Endothelial cell (in vitro differentiated cells): ENCODE measurements at regions not wholly inside any gene's neighbourhood (a gene's known extent, or its start where the extent isn't known, plus 50 kb on each side); places are given as distances from the start of the nearest gene placed in this dataset.

Source experiments
- DNase-seq: peaks from one replicate; pipeline ENCODE4 v3.0.0; 2021; ENCODE audit warnings: low spot score
- H3K27ac Mint-ChIP-seq: one replicate; pipeline ENCODE4 v1.8.0; 2021; ENCODE audit warnings: mixed read lengths, inconsistent platforms; ENCODE audit not compliant: unreplicated experiment
- H3K27me3 Mint-ChIP-seq: one replicate; pipeline ENCODE4 v1.8.0; 2021; ENCODE audit warnings: mild to moderate bottlenecking, moderate library complexity, mixed read lengths, inconsistent platforms; ENCODE audit not compliant: unreplicated experiment
- H3K36me3 Mint-ChIP-seq: one replicate; pipeline ENCODE4 v1.8.0; 2021; ENCODE audit warnings: mild to moderate bottlenecking, low read depth, mixed read lengths, inconsistent platforms; ENCODE audit not compliant: unreplicated experiment
- H3K4me1 Mint-ChIP-seq: one replicate; pipeline ENCODE4 v1.8.0; 2021; ENCODE audit warnings: mild to moderate bottlenecking, mixed read lengths, inconsistent platforms; ENCODE audit not compliant: unreplicated experiment
- H3K4me3 Mint-ChIP-seq: one replicate; pipeline ENCODE4 v1.8.0; 2021; ENCODE audit warnings: mild to moderate bottlenecking, mixed read lengths, inconsistent platforms; ENCODE audit not compliant: unreplicated experiment
- H3K9me3 Mint-ChIP-seq: one replicate; pipeline ENCODE4 v1.8.0; 2021; ENCODE audit warnings: mixed read lengths, inconsistent platforms; ENCODE audit not compliant: unreplicated experiment
- CTCF ChIP-seq: fragments of 200-600 bp; sonication (generic); IDR thresholded peaks from one replicate; pipeline ENCODE4 v1.5.0; 2021; ENCODE audit warnings: antibody characterized with exemption; ENCODE audit not compliant: unreplicated experiment

- no peaks in the 10 kb centered on the region for H3K9me3 Mint-ChIP-seq
- no peak overlapping the region for H3K4me3 Mint-ChIP-seq
- H3K27me3 Mint-ChIP-seq, result peaks cover 4% of the 10 kb centered on the region
- no peak for DNase-seq
- TF ChIP-seq CTCF, result no peak
- no peak overlapping the region for H3K27ac Mint-ChIP-seq
- H3K36me3 Mint-ChIP-seq, result no peaks in the 10 kb centered on the region
- H3K4me1 Mint-ChIP-seq, result peaks cover 17% of the 10 kb centered on the region
Measured at GRCh38 chr9:20226345-20226744, 396.0 kb downstream of the MLLT3 start.

GRCh38 chr9:20225826-20226225 lies 396.5 kb downstream of the MLLT3 start:
- no peak for TF ChIP-seq CTCF
- Mint-ChIP-seq H3K4me3 (no peak overlapping the region), H3K4me1 (peaks cover 22% of the 10 kb centered on the region), H3K36me3 (no peaks in the 10 kb centered on the region), H3K9me3 (no peaks in the 10 kb centered on the region), H3K27me3 (peaks cover 4% of the 10 kb centered on the region), H3K27ac (no peak overlapping the region)
- DNase-seq, result no peak

GRCh38 chr9:20224756-20225155 lies 397.5 kb downstream of the MLLT3 start:
- Mint-ChIP-seq H3K27ac (no peak overlapping the region), H3K9me3 (no peaks in the 10 kb centered on the region), H3K36me3 (no peaks in the 10 kb centered on the region), H3K27me3 (peaks cover 4% of the 10 kb centered on the region), H3K4me1 (peaks cover 26% of the 10 kb centered on the region), H3K4me3 (no peak overlapping the region)
- TF ChIP-seq CTCF, result no peak
- DNase-seq, result no peak

GRCh38 chr9:20220286-20220685 lies 402.0 kb downstream of the MLLT3 start:
- Mint-ChIP-seq H3K4me1 (peaks cover 26% of the 10 kb centered on the region), H3K27me3 (no peaks in the 10 kb centered on the region)
- no peak for TF ChIP-seq CTCF

GRCh38 chr9:20219437-20219836 lies 402.9 kb downstream of the MLLT3 start:
- Mint-ChIP-seq H3K27me3 (no peaks in the 10 kb centered on the region), H3K36me3 (no peaks in the 10 kb centered on the region)

More at GRCh38 chr9:20220286-20220685, 402.0 kb downstream of the MLLT3 start:
- Mint-ChIP-seq H3K36me3 (no peaks in the 10 kb centered on the region), H3K9me3 (no peaks in the 10 kb centered on the region), H3K27ac (no peak overlapping the region), H3K4me3 (no peak overlapping the region)
- no peak for DNase-seq

More at GRCh38 chr9:20219437-20219836, 402.9 kb downstream of the MLLT3 start:
- Mint-ChIP-seq H3K4me3 (no peak overlapping the region), H3K27ac (no peak overlapping the region), H3K9me3 (no peaks in the 10 kb centered on the region), H3K4me1 (peaks cover 19% of the 10 kb centered on the region)
- no peak for TF ChIP-seq CTCF
- DNase-seq, result no peak
